OCI-LY1 (cell line): ENCODE measurements at regions not wholly inside any gene's neighbourhood (a gene's known extent, or its start where the extent isn't known, plus 50 kb on each side); places are given as distances from the start of the nearest gene placed in this dataset.

ENCODE experiments used
- CTCF ChIP-seq: fragments of 200-600 bp; sonication (generic), shearing (Covaris generic); IDR thresholded peaks from 2 replicates; pipeline ENCODE4 v1.5.1; 2017; ENCODE audit warnings: mild to moderate bottlenecking, antibody characterized with exemption, low read length, moderate library complexity, mixed read lengths
- EZH2 ChIP-seq: fragments of 200-600 bp; sonication (generic), shearing (Covaris generic); IDR thresholded peaks from 2 replicates; pipeline ENCODE4 v1.8.0; 2017; ENCODE audit warnings: borderline replicate concordance, mixed run types, mild to moderate bottlenecking, antibody characterized with exemption, low read length, moderate library complexity, mixed read lengths

GRCh38 chrX:23610495-23610894, 56.8 kb upstream of the PRDX4 start:
- TF ChIP-seq CTCF (no peak), EZH2 (no peak)
